Gastrocnemius medialis (tissue), 4 donors: ENCODE measurements at regions not wholly inside any gene's neighbourhood (a gene's known extent, or its start where the extent isn't known, plus 50 kb on each side); places are given as distances from the start of the nearest gene placed in this dataset.

Source experiments
- ATAC-seq, 2 donors: fragments of 150-250 bp; one replicate each; pipeline ENCODE4 v1.9.1; 2016
- DNase-seq, 2 donors: peaks; one replicate each; pipeline ENCODE4 v3.0.0-alpha.2; 2019
- H3K27ac ChIP-seq, 4 donors: fragments of 200-600 bp; sonication (generic); 1 replicate in 1 of 4; 2 replicates in 3 of 4; pipeline ENCODE4 v1.5.1; 2016 to 2018; ENCODE audit warnings: mild to moderate bottlenecking in 2 of 4, moderate library complexity in 1 of 4
- H3K27me3 ChIP-seq, 3 donors: fragments of 200-600 bp; sonication (generic) in 2 of 3; 1 replicate in 1 of 3; 2 replicates in 2 of 3; pipeline versions ENCODE4 v1.5.1 to v1.6.0; 2016 to 2019; ENCODE audit warnings: mild to moderate bottlenecking in 1 of 3, moderate library complexity in 1 of 3
- H3K36me3 ChIP-seq, 2 donors: fragments of 200-600 bp; sonication (generic) in 1 of 2; one replicate each; pipeline ENCODE4 v1.5.1; 2017 to 2018
- H3K4me1 ChIP-seq, 2 donors: fragments of 200-600 bp; sonication (generic) in 1 of 2; one replicate each; pipeline ENCODE4 v1.5.1; 2016 to 2017; ENCODE audit warnings: mild to moderate bottlenecking in 2 of 2
- H3K4me3 ChIP-seq, 4 donors: fragments of 200-600 bp; sonication (generic) in 3 of 4; 1 replicate in 1 of 4; 2 replicates in 3 of 4; pipeline ENCODE4 v1.5.1; 2016 to 2019; ENCODE audit warnings: mild to moderate bottlenecking in 2 of 4
- H3K9me3 ChIP-seq, 3 donors: fragments of 200-600 bp; sonication (generic) in 2 of 3; 1 replicate in 1 of 3; 2 replicates in 2 of 3; pipeline ENCODE4 v1.5.1; 2016 to 2019
- CTCF ChIP-seq, 5 experiments: fragments of 450-650 bp in 3 of 5; fragments of 200-600 bp in 2 of 5; sonication (generic) in 2 of 5; IDR thresholded peaks in 4 of 5; conservative IDR thresholded peaks in 1 of 5; 1 replicate in 4 of 5; 2 replicates in 1 of 5; pipeline ENCODE4 v1.5.1; 2016 to 2019; ENCODE audit warnings: antibody characterized with exemption in 5 of 5, mild to moderate bottlenecking in 3 of 5, moderate library complexity in 3 of 5
- POLR2A ChIP-seq, 2 donors: fragments of 450-650 bp; IDR thresholded peaks; one replicate each; pipeline ENCODE4 v1.6.1; 2017; ENCODE audit warnings: antibody characterized with exemption in 2 of 2, mild to moderate bottlenecking in 2 of 2, moderate library complexity in 2 of 2
- in situ Hi-C, 4 donors: fragments of 200-750 bp; cut with MboI; loops; one replicate each; pipeline versions ENCODE4 v1.15.0 to v1.8.0; 2017; ENCODE audit warnings: low sequenced_read_pairs in 4 of 4
- intact Hi-C: fragments of 100-400 bp; cut with DNase I; formaldehyde crosslinking; loops from one replicate; pipeline ENCODE4 v1.15.1; 2023; ENCODE audit warnings: low total_unique reads

GRCh38 chr16:63069047-63069446 lies 1032.8 kb upstream of the CDH8 start:
- DNase-seq (no peak), ATAC-seq (no peak)
- intact Hi-C loops (no loop called here), in situ Hi-C loops (no loop called here)
- no peaks in the 10 kb centered on the region for H3K4me1 ChIP-seq
- no peaks in the 10 kb centered on the region for H3K36me3 ChIP-seq
- TF ChIP-seq CTCF (IDR thresholded peaks at IDR 0.05 in 4 of 5, conservative IDR thresholded peaks at IDR 0.05 in 1 of 5) (no peak), POLR2A (IDR thresholded peaks at IDR 0.05) (no peak)
- H3K27me3 ChIP-seq = no peaks in the 10 kb centered on the region
- no peak overlapping the region for H3K4me3 ChIP-seq
- H3K27ac ChIP-seq = no peak overlapping the region
- no peaks in the 10 kb centered on the region for H3K9me3 ChIP-seq

- no peaks in the 10 kb centered on the region for H3K36me3 ChIP-seq
- no peaks in the 10 kb centered on the region for H3K9me3 ChIP-seq
- in situ Hi-C loops (no loop called here), intact Hi-C loops (no loop called here)
- TF ChIP-seq CTCF (IDR thresholded peaks at IDR 0.05 in 4 of 5, conservative IDR thresholded peaks at IDR 0.05 in 1 of 5) = no peak
- no peak for TF ChIP-seq POLR2A (IDR thresholded peaks at IDR 0.05)
- H3K4me3 ChIP-seq = no peak overlapping the region
- no peak for DNase-seq
- no peaks in the 10 kb centered on the region for H3K4me1 ChIP-seq
- no peaks in the 10 kb centered on the region for H3K27me3 ChIP-seq
- no peak for ATAC-seq
- no peak overlapping the region for H3K27ac ChIP-seq
Observed at GRCh38 chr16:63067141-63067540, 1030.9 kb upstream of the CDH8 start.

DNA sequence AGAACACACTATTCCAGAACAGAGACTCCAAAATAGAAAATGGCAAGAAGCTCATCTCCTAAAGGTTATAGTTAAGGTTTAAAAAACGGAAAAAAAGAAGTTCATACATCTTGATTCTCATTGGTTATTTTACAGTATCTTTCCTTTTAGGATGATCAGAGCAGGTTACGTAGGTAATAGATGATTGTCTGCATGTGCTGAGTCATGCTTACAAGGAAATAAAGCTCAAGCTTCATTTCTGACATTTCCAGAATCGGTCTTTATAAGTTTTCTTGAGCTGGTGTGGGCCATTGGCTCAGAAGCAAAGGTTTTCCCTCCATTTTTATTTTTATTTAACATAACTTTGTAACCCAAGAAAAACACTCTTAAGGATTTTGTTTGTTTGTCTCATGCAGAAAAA lies 1030.3 kb upstream of the CDH8 start:
- H3K36me3 ChIP-seq = no peaks in the 10 kb centered on the region
- H3K4me3 ChIP-seq = no peak overlapping the region
- no peaks in the 10 kb centered on the region for H3K4me1 ChIP-seq
- no peaks in the 10 kb centered on the region for H3K27me3 ChIP-seq
- TF ChIP-seq POLR2A (IDR thresholded peaks at IDR 0.05) (no peak), CTCF (IDR thresholded peaks at IDR 0.05 in 4 of 5, conservative IDR thresholded peaks at IDR 0.05 in 1 of 5) (no peak)
- intact Hi-C loops (no loop called here), in situ Hi-C loops (no loop called here)
- DNase-seq = no peak
- H3K9me3 ChIP-seq = no peaks in the 10 kb centered on the region
- ATAC-seq = no peak
- no peak overlapping the region for H3K27ac ChIP-seq

DNA sequence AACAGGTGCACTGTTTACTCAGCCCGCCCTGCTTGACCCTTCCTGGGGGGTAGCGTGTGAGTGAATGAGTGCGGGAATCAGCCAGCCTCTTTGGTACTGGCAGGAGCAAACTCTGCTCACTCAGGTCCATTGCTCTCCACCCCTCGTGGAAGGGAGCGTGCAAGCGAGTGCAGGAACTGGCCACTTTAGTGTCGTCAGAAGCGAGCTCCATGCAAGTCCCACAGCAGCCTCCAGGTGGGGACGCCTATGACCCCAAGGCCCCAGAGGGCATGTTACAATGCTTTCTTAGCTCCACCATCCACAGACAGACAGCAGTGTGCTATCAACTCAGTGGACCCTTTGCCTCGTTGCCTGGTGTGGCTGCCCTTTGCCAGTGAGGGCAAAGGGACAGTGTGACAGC lies 1025.1 kb upstream of the CDH8 start:
- Histone ChIP-seq H3K9me3 (no peaks in the 10 kb centered on the region), H3K36me3 (no peaks in the 10 kb centered on the region), H3K27ac (no peak overlapping the region), H3K4me3 (no peak overlapping the region), H3K27me3 (no peaks in the 10 kb centered on the region), H3K4me1 (no peaks in the 10 kb centered on the region)
- intact Hi-C loops (no loop called here), in situ Hi-C loops (no loop called here)
- DNase-seq (no peak), ATAC-seq (no peak)
- TF ChIP-seq POLR2A (IDR thresholded peaks at IDR 0.05) (no peak), CTCF (IDR thresholded peaks at IDR 0.05 in 4 of 5, conservative IDR thresholded peaks at IDR 0.05 in 1 of 5) (no peak)

GRCh38 chr16:63059676-63060075 lies 1023.4 kb upstream of the CDH8 start:
- TF ChIP-seq CTCF (IDR thresholded peaks at IDR 0.05 in 4 of 5, conservative IDR thresholded peaks at IDR 0.05 in 1 of 5) = no peak
- no peak for TF ChIP-seq POLR2A (IDR thresholded peaks at IDR 0.05)
- in situ Hi-C loops (no loop called here), intact Hi-C loops (no loop called here)
- DNase-seq = no peak
- no peak for ATAC-seq
- Histone ChIP-seq H3K27ac (no peak overlapping the region), H3K36me3 (no peaks in the 10 kb centered on the region), H3K9me3 (no peaks in the 10 kb centered on the region), H3K4me1 (no peaks in the 10 kb centered on the region), H3K4me3 (no peak overlapping the region), H3K27me3 (no peaks in the 10 kb centered on the region)
